KMS-11 (cell line): ENCODE measurements at regions not wholly inside any gene's neighbourhood (a gene's known extent, or its start where the extent isn't known, plus 50 kb on each side); places are given as distances from the start of the nearest gene placed in this dataset.
"Not testable (repeated sequence)": the region's sequence is repeated elsewhere in the genome, so short reads cannot be mapped to it uniquely, and the experiment has no call there.

ENCODE experiments used
- H2AFZ ChIP-seq: fragments of 200-600 bp; sonication (generic); 2 replicates; pipeline ENCODE4 v1.6.1; 2016; ENCODE audit warnings: antibody characterized with exemption, mixed run types, low read depth
- H3K27ac ChIP-seq: fragments of 200-600 bp; sonication (generic); 2 replicates; pipeline ENCODE4 v1.6.1; 2016; ENCODE audit warnings: mild to moderate bottlenecking, mixed run types
- H3K27me3 ChIP-seq: fragments of 200-600 bp; sonication (generic); 2 replicates; pipeline ENCODE4 v1.6.1; 2017; ENCODE audit warnings: mild to moderate bottlenecking, low read depth, mixed run types, moderate library complexity; ENCODE audit not compliant: insufficient read depth
- H3K36me3 ChIP-seq: fragments of 200-600 bp; sonication (generic); 2 replicates; pipeline ENCODE4 v1.6.1; 2017; ENCODE audit warnings: mild to moderate bottlenecking, mixed run types; ENCODE audit not compliant: insufficient read depth
- H3K4me1 ChIP-seq: fragments of 200-600 bp; sonication (generic); 2 replicates; pipeline ENCODE4 v1.6.1; 2016; ENCODE audit warnings: mild to moderate bottlenecking, low read depth, mixed run types; ENCODE audit not compliant: poor library complexity, severe bottlenecking
- H3K4me2 ChIP-seq: fragments of 200-600 bp; sonication (generic); 2 replicates; pipeline ENCODE4 v1.7.0; 2016; ENCODE audit warnings: mild to moderate bottlenecking, mixed run types
- H3K4me3 ChIP-seq: fragments of 200-600 bp; sonication (generic); IDR thresholded peaks from 2 replicates; pipeline ENCODE4 v1.6.1; 2017; ENCODE audit warnings: low read depth, low read length, mixed read lengths; ENCODE audit not compliant: insufficient read depth
- H3K79me2 ChIP-seq: fragments of 200-600 bp; sonication (generic); 2 replicates; pipeline ENCODE4 v1.6.1; 2016; ENCODE audit warnings: low read depth, mixed run types; ENCODE audit not compliant: insufficient read depth
- H3K9ac ChIP-seq: fragments of 200-600 bp; sonication (generic); 2 replicates; pipeline ENCODE4 v1.6.1; 2016; ENCODE audit warnings: mild to moderate bottlenecking, mixed run types
- H4K20me1 ChIP-seq: fragments of 200-600 bp; sonication (generic); 2 replicates; pipeline ENCODE4 v1.6.1; 2016; ENCODE audit warnings: mild to moderate bottlenecking, mixed run types; ENCODE audit not compliant: insufficient read depth
- CTCF ChIP-seq: fragments of 200-600 bp; sonication (generic); conservative IDR thresholded peaks from 2 replicates; pipeline ENCODE4 v1.6.1; 2017; ENCODE audit warnings: low read depth, mild to moderate bottlenecking, antibody characterized with exemption, low read length, moderate library complexity, mixed read lengths

DNA sequence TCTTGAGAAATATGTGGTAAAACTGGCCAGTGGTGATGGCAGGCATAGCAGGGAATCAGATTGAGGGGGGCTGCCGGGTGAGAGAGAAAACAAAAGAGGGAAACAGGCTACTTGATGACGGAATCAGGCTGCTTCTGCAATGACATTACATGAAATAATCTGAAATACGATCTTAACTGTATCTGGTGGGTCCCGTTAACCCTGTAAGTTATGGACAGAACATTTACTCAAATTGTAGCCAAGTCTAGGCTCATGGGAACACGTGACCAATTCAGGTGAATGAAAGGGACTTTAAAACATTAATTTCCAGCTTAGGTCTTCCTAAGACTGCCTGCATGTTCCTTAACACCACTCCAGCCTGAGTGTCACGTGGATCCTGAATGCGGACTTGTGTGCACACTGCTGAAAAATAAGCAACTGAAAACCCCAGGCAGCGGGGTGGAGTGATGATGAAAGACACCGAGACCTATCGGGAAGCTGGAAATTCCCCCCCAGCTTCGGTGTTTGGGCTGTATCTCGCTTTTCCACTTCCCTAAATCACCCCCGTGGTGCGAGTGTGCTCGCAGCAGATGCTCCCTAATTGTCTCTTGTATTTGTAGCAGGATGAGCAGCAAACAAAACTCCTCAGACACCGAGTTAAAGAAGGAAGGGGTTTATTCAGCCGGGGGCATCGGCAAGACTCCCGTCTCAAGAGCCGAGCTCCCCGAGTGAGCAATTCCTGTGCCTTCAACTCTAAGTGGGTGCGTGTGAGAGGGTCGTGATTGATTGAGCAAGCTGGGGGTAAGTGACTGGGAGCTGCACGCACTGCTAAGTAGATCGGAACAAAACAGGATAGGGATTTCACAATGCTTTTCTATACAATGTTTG, 145.0 kb upstream of the GRK3 start:
- Histone ChIP-seq H3K4me3 (no peak overlapping the region), H3K27ac (no peak overlapping the region), H3K27me3 (no peaks in the 10 kb centered on the region), H3K4me1 (no peaks in the 10 kb centered on the region), H3K4me2 (no peak overlapping the region), H3K36me3 (no peaks in the 10 kb centered on the region), H4K20me1 (no peaks in the 10 kb centered on the region), H2AFZ (no peak overlapping the region), H3K9ac (no peak overlapping the region), H3K79me2 (no peaks in the 10 kb centered on the region)
- TF ChIP-seq CTCF = no peak

GRCh38 chr22:25420114-25420441, 144.4 kb upstream of the GRK3 start:
- not testable (repeated sequence) for H3K4me3 ChIP-seq, H4K20me1 ChIP-seq, H3K27me3 ChIP-seq, H3K36me3 ChIP-seq, H3K27ac ChIP-seq, H3K4me1 ChIP-seq, H3K79me2 ChIP-seq, H2AFZ ChIP-seq, H3K9ac ChIP-seq, H3K4me2 ChIP-seq

GRCh38 chr22:25420471-25420924, 144.0 kb upstream of the GRK3 start:
- no peaks in the 10 kb centered on the region for H3K79me2 ChIP-seq
- no peaks in the 10 kb centered on the region for H3K4me1 ChIP-seq
- no peaks in the 10 kb centered on the region for H4K20me1 ChIP-seq
- no peak overlapping the region for H2AFZ ChIP-seq
- H3K27ac ChIP-seq = no peak overlapping the region
- TF ChIP-seq CTCF = no peak
- H3K36me3 ChIP-seq = no peaks in the 10 kb centered on the region
- H3K27me3 ChIP-seq = no peaks in the 10 kb centered on the region
- no peak overlapping the region for H3K9ac ChIP-seq
- no peak overlapping the region for H3K4me2 ChIP-seq
- no peak overlapping the region for H3K4me3 ChIP-seq

GRCh38 chr22:25420925-25421904, 143.3 kb upstream of the GRK3 start:
- Histone ChIP-seq H3K4me1 (no peaks in the 10 kb centered on the region), H4K20me1 (no peaks in the 10 kb centered on the region), H2AFZ (no peak overlapping the region), H3K4me3 (no peak overlapping the region), H3K27ac (no peak overlapping the region), H3K27me3 (no peaks in the 10 kb centered on the region), H3K36me3 (no peaks in the 10 kb centered on the region), H3K79me2 (no peaks in the 10 kb centered on the region), H3K4me2 (no peak overlapping the region), H3K9ac (no peak overlapping the region)
- TF ChIP-seq CTCF = no peak

- not testable (repeated sequence) for H3K27ac ChIP-seq, H3K4me3 ChIP-seq, H3K9ac ChIP-seq, H3K36me3 ChIP-seq, H3K4me1 ChIP-seq, H2AFZ ChIP-seq, H3K79me2 ChIP-seq, H4K20me1 ChIP-seq, H3K27me3 ChIP-seq, H3K4me2 ChIP-seq
These were observed 137.8 kb upstream of the GRK3 start for GRCh38 chr22:25426530-25427308.

DNA sequence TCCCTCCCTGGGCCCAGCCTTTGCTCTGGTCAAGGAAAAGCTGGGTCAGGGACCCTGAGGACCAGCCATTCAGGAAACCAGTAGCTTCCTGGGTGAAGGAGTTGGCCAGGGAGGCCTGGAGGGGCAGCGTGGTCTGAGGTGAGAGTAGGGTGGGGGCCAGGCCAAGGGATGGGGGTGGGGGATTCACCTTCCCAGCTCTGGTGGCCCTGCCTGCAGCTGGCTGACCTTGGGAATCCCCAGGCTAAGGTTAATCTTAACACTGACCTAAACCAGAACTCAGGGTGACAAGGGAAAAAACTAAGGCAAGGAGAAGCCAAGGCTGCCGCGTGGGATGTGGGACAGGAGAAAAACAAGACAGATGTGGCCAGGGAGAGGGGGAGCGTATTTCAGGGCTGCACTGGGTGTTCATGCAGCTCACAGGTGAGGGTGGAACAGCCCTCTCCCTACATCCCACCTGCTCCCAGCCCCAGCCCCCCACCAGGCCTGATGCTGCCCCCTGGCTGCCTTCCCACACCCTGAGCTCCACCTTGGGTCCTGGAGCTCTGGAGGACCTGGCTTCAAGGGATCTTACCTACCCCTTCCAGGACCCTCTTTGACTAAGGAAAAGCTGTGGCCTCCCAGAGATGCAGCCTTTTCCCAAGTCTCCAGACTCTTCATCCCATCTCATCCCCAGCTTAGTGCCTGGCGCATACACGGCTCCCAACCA, 132.7 kb upstream of the GRK3 start:
- H4K20me1 ChIP-seq, H3K4me2 ChIP-seq, H3K27ac ChIP-seq, H3K36me3 ChIP-seq, H3K4me1 ChIP-seq, H2AFZ ChIP-seq, H3K79me2 ChIP-seq, H3K27me3 ChIP-seq, H3K4me3 ChIP-seq, H3K9ac ChIP-seq: not testable (repeated sequence)
